ENCODE measurements at regions not wholly inside any gene's neighbourhood (a gene's known extent, or its start where the extent isn't known, plus 50 kb on each side); places are given as distances from the start of the nearest gene placed in this dataset.

GRCh38 chr22:34160141-34160783 is 240.0 kb upstream of the LARGE1 start:
- no peaks in the 10 kb centered on the region for H3K9me3 ChIP-seq
- TF ChIP-seq CTCF (IDR thresholded peaks at IDR 0.05) = no peak
- TF ChIP-seq EP300 (IDR thresholded peaks at IDR 0.05) = no peak
- TF ChIP-seq POLR2AphosphoS5 (IDR thresholded peaks at IDR 0.05) = no peak
- no peak for TF ChIP-seq POLR2A (IDR thresholded peaks at IDR 0.05)
- DNase-seq = no peak
- H3K36me3 ChIP-seq = no peaks in the 10 kb centered on the region
- H3K27me3 ChIP-seq = peaks cover 0 to 5% (median 0%) of the 10 kb centered on the region in 3 donors
- H3K27ac ChIP-seq = no peak overlapping the region
- intact Hi-C loops (cut with DNase I; ENCODE audit: low total_unique reads) = no loop called here
- no peak overlapping the region for H3K4me3 ChIP-seq
- no peaks in the 10 kb centered on the region for H3K4me1 ChIP-seq
- WGBS, 5 donors = 27 to 35% (median 31%) methylated on average over 4 of the region's 4 CpGs

GRCh38 chr22:34161431-34162123 is 241.3 kb upstream of the LARGE1 start:
- TF ChIP-seq POLR2A (IDR thresholded peaks at IDR 0.05) (no peak), POLR2AphosphoS5 (IDR thresholded peaks at IDR 0.05) (no peak), EP300 (IDR thresholded peaks at IDR 0.05) (no peak), CTCF (IDR thresholded peaks at IDR 0.05) (no peak)
- 35 to 45% (median 36%) methylated on average over 9 of the region's 9 CpGs for WGBS, 5 donors

GRCh38 chr22:34198976-34199375 is 278.7 kb upstream of the LARGE1 start:
- H3K4me1 ChIP-seq = no peaks in the 10 kb centered on the region
- no peak for DNase-seq
- WGBS, 5 donors = 48 to 63% (median 58%) methylated on average over 3 of the region's 3 CpGs
- no peaks in the 10 kb centered on the region for H3K9me3 ChIP-seq
- no peaks in the 10 kb centered on the region for H3K36me3 ChIP-seq
- TF ChIP-seq EP300 (IDR thresholded peaks at IDR 0.05) (no peak), POLR2AphosphoS5 (IDR thresholded peaks at IDR 0.05) (no peak), POLR2A (IDR thresholded peaks at IDR 0.05) (no peak), CTCF (IDR thresholded peaks at IDR 0.05) (no peak)
- no peak overlapping the region for H3K4me3 ChIP-seq
- H3K27ac ChIP-seq = no peak overlapping the region
- H3K27me3 ChIP-seq = peaks cover 0 to 5% (median 0%) of the 10 kb centered on the region in 3 donors
- intact Hi-C loops (cut with DNase I; ENCODE audit: low total_unique reads) = no loop called here

More at GRCh38 chr22:34161431-34162123, 241.3 kb upstream of the LARGE1 start:
- no peak overlapping the region for H3K4me3 ChIP-seq
- H3K36me3 ChIP-seq = no peaks in the 10 kb centered on the region
- no peak overlapping the region for H3K27ac ChIP-seq
- H3K9me3 ChIP-seq = no peaks in the 10 kb centered on the region
- peaks cover 0 to 5% (median 0%) of the 10 kb centered on the region in 3 donors for H3K27me3 ChIP-seq
- no peak for DNase-seq
- intact Hi-C loops (cut with DNase I; ENCODE audit: low total_unique reads) = no loop called here
- no peaks in the 10 kb centered on the region for H3K4me1 ChIP-seq

- Histone ChIP-seq H3K9me3 (peaks cover 0 to 18% (median 7%) of the 10 kb centered on the region in 4 donors), H3K27me3 (no peaks in the 10 kb centered on the region), H3K27ac (no peak overlapping the region), H3K4me1 (no peaks in the 10 kb centered on the region), H3K4me3 (no peak overlapping the region), H3K36me3 (no peaks in the 10 kb centered on the region)
- intact Hi-C loops (cut with DNase I; ENCODE audit: low total_unique reads) = loop anchor here (10.0 kb wide), 1 partner anchor 56 kb away; no protein-coding TSS in a partner anchor
- no peak for DNase-seq
- TF ChIP-seq CTCF (IDR thresholded peaks at IDR 0.05) = no peak
- TF ChIP-seq EP300 (IDR thresholded peaks at IDR 0.05) = no peak
- TF ChIP-seq POLR2A (IDR thresholded peaks at IDR 0.05) = no peak
- TF ChIP-seq POLR2AphosphoS5 (IDR thresholded peaks at IDR 0.05) = no peak
- 74 to 81% (median 78%) methylated on average over 7 of the region's 7 CpGs for WGBS, 5 donors
Measured at GRCh38 chr22:34210301-34210700, 290.0 kb upstream of the LARGE1 start.

All from stomach (tissue), 8 donors.